ENCODE measurements at regions not wholly inside any gene's neighbourhood (a gene's known extent, or its start where the extent isn't known, plus 50 kb on each side); places are given as distances from the start of the nearest gene placed in this dataset.
"Not testable (repeated sequence)": the region's sequence is repeated elsewhere in the genome, so short reads cannot be mapped to it uniquely, and the experiment has no call there.

GRCh38 chr16:51839727-51840462 is 688.8 kb upstream of the SALL1 start:
- DNase-seq = no peak

- no peak for DNase-seq
Observed at GRCh38 chr16:51834794-51835193, 683.7 kb upstream of the SALL1 start.

- no peak for DNase-seq
Observed at GRCh38 chr16:51834133-51834532, 683.1 kb upstream of the SALL1 start.

GRCh38 chr16:51831595-51832367 is 680.7 kb upstream of the SALL1 start:
- no peak for DNase-seq

- not testable (repeated sequence) for DNase-seq
Observed at GRCh38 chr16:51831034-51831433, 680.0 kb upstream of the SALL1 start.

- DNase-seq = no peak
Observed at GRCh38 chr16:51825779-51826178, 674.7 kb upstream of the SALL1 start.

- no peak for DNase-seq
Observed at GRCh38 chr16:51822471-51822870, 671.4 kb upstream of the SALL1 start.

GRCh38 chr16:51821527-51821926 is 670.5 kb upstream of the SALL1 start:
- DNase-seq = no peak

GRCh38 chr16:51820176-51820575 is 669.1 kb upstream of the SALL1 start:
- DNase-seq = no peak

GRCh38 chr16:51818342-51818944 is 667.4 kb upstream of the SALL1 start:
- no peak for DNase-seq

GRCh38 chr16:51816929-51817328 is 665.9 kb upstream of the SALL1 start:
- no peak for DNase-seq

GRCh38 chr16:51815523-51815922 is 664.5 kb upstream of the SALL1 start:
- no peak for DNase-seq

- no peak for DNase-seq
Observed at GRCh38 chr16:51814617-51815016, 663.5 kb upstream of the SALL1 start.

GRCh38 chr16:51813609-51814008 is 662.5 kb upstream of the SALL1 start:
- DNase-seq = no peak

GRCh38 chr16:51812945-51813344 is 661.9 kb upstream of the SALL1 start:
- DNase-seq = no peak

- no peak for DNase-seq
Observed at GRCh38 chr16:51807551-51807950, 656.5 kb upstream of the SALL1 start.

- no peak for DNase-seq
Observed at GRCh38 chr16:51801635-51802034, 650.6 kb upstream of the SALL1 start.

GRCh38 chr16:51797669-51798259 is 646.7 kb upstream of the SALL1 start:
- no peak for DNase-seq

GRCh38 chr16:51779240-51779639 is 628.2 kb upstream of the SALL1 start:
- DNase-seq = no peak

- DNase-seq = no peak
Observed at GRCh38 chr16:51773071-51773890, 622.2 kb upstream of the SALL1 start.

GRCh38 chr16:51766739-51767138 is 615.7 kb upstream of the SALL1 start:
- DNase-seq = no peak

- DNase-seq = no peak
Observed at GRCh38 chr16:51763072-51763661, 612.1 kb upstream of the SALL1 start.

Measured in NCI-H2171 (cell line).